Epithelial cell of esophagus (primary cell): ENCODE measurements at regions not wholly inside any gene's neighbourhood (a gene's known extent, or its start where the extent isn't known, plus 50 kb on each side); places are given as distances from the start of the nearest gene placed in this dataset.

Experiments
- DNase-seq: peaks from one replicate; pipeline ENCODE4 v3.0.0; 2010; ENCODE audit warnings: low read depth
- H3K4me3 ChIP-seq: 2 replicates; pipeline ENCODE4 v1.5.1; 2011; ENCODE audit warnings: mild to moderate bottlenecking, low read length, control low read depth
- TF ChIP-seq, protein P1 (sequence below): IDR thresholded peaks from 2 replicates; pipeline ENCODE4 v1.5.1; 2011; ENCODE audit warnings: low read depth, mild to moderate bottlenecking, low read length, control low read depth, inconsistent platforms; ENCODE audit not compliant: insufficient read depth; ENCODE audit errors: missing control alignments

DNA sequence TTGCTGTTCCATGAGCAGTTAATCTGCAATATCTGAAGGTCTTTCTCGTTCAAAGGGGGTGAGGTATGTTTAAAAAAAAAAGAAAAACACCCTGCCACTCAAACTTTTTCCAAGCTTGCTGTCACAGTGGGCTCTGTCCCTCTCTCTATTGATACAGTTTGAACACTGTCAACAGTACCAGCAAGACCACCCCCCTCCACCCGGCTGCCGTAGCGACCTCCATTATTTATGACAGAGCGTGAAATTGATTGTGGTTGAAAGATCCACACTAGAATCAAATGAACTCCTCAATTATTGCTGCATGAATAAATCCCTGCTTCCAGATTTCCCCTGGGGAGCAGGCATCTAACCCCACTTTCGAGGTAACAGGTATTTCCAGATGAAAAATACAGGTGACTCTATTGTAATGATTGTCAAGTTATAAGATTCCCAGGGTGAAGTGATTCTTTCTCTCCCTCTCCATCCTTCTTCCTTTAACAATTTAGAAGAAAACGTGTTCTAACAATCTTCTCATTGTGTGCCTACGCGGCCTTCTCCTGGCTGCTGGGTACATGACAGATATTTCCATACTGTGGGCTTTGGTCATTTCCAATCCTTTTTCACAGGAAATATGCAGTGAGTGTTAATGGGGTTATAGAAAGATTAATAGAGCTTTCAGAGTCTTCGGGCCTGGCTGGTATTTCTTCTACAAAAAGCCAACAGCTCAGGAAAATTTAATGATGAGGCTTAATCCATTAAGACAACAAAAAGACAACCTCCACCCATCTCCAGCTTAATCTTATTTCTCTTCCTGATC is 135.7 kb upstream of the C16orf82 start:
- no peak overlapping the region for H3K4me3 ChIP-seq
- DNase-seq, result no peak
- TF ChIP-seq, protein P1, sequence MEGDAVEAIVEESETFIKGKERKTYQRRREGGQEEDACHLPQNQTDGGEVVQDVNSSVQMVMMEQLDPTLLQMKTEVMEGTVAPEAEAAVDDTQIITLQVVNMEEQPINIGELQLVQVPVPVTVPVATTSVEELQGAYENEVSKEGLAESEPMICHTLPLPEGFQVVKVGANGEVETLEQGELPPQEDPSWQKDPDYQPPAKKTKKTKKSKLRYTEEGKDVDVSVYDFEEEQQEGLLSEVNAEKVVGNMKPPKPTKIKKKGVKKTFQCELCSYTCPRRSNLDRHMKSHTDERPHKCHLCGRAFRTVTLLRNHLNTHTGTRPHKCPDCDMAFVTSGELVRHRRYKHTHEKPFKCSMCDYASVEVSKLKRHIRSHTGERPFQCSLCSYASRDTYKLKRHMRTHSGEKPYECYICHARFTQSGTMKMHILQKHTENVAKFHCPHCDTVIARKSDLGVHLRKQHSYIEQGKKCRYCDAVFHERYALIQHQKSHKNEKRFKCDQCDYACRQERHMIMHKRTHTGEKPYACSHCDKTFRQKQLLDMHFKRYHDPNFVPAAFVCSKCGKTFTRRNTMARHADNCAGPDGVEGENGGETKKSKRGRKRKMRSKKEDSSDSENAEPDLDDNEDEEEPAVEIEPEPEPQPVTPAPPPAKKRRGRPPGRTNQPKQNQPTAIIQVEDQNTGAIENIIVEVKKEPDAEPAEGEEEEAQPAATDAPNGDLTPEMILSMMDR, result no peak

DNA sequence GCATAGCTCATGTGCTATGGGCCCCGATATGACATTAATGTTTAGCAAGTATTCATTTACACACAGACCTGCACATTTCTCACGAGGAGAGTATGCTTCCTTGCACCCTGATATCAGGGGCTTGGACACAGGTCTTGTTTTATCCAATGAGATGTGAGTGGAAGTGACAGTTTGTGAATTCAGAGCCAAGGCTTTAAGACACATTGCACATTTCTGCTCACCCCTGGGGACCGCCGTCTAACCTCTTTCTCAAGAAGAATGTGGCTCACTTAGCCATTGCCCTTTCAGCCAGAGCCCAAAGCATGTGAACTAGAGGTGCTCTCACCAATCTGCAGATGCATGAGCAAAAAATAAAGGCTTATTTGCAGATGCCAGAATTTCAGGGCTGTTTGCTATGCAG is 116.1 kb upstream of the C16orf82 start:
- H3K4me3 ChIP-seq, result no peak overlapping the region
- TF ChIP-seq, protein P1, result no peak
- no peak for DNase-seq

DNA sequence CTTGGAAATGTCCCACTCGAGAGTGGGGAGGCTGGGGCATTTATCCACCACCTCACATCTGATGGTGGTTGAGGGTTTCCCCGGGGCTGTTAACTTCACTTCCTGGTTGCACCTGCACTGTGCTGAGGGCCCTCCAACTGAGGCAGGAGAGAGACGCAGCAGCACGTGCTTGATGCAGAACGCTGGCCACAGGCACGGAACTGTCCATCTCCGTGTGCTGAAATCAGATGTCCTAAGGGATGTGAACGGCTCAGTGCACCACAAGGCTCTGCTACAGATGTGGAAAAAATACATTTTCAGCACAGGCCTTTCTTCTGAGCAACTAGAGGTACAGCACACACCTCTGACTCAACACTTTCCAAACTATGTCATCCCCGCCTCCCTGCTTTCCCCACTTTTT is 114.8 kb upstream of the C16orf82 start:
- no peak for DNase-seq
- no peak overlapping the region for H3K4me3 ChIP-seq
- TF ChIP-seq, protein P1, result no peak

DNA sequence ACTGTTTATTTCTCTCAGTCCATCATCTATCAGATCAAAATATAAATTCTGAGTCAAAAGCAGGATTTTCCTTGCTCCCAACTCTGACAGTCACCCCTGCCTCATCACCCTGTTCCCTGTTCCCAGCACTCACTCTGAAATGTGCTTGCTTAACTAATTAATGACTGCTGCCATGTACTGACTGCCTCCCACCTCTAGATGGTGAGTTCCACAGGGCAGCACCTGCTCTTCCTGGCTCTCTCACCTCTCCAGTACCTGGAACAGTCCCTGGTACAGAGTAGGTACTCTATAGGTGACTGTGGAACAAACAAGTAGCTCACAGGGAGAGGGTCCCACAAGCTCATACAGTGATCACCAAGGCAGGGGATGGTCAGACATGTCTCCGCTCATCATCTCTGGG is 114.3 kb upstream of the C16orf82 start:
- no peak for DNase-seq
- TF ChIP-seq, protein P1, result no peak
- H3K4me3 ChIP-seq, result no peak overlapping the region

DNA sequence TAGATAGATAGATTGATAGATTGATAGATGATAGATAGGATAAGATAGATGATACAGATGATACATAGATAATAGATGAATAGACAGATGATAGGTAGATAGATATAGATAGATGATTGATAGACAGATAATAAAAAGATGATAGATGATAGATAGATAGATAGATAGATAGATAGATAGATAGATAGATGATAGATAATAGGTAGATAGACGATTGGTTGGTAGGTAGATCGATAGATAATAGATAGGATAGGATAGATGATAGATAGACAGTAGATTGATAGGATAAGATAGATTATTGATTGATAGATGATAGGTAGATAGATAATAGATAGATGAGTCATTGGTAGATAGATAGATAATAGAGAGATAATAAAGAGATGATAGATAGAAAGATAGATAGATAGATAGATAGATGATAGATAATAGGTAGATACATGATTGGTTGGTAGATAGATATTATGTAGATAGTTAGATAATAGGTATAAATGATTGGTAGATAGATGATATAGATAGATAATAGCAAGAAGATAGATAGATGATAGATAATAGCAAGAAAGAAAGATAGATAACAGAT is 109.4 kb upstream of the C16orf82 start:
- no peak for DNase-seq
- H3K4me3 ChIP-seq, result no peak overlapping the region
- TF ChIP-seq, protein P1, result no peak

DNA sequence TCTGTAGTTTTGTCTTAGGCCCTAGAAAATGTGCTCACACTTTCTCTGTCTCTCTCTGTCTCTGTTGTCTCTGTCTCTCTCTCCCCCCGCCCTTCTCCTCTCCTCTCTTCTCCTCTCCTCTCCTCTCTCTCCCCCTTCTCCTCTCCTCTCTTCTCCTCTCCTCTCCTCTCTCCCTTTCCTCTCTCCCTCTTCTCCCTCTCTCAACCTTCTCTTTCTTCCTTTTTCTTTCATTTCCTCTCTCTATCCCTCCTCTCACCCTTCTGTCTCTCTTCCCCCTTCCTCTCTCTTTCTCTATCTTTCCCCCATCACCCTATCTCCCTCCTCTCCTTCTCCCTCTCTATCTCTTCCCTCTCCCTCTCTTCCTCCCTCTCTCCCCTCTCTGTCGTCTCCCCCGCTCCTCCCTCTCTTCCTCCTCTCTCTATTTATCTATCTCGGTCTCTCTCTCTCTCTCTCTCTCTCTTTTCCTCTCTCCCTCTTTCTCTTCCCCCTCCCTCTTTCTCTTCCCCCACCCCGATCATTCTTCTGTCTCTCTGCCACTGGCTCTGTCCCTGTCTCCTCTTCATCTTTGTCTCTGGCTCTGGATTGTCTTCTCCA is 107.2 kb upstream of the C16orf82 start:
- TF ChIP-seq, protein P1, result no peak
- no peak for DNase-seq
- no peak overlapping the region for H3K4me3 ChIP-seq
